SK-N-SH treated with all-trans-retinoic acid at 6 μM for 48 hours (cell line): ENCODE measurements at regions not wholly inside any gene's neighbourhood (a gene's known extent, or its start where the extent isn't known, plus 50 kb on each side); places are given as distances from the start of the nearest gene placed in this dataset.

Source experiments
- ATAC-seq: fragments of 200-7000 bp; cut with Tn5 transposase; 3 replicates; pipeline ENCODE4 v1.9.1; 2020; ENCODE audit warnings: mild to moderate bottlenecking, moderate library complexity
- ARNTL ChIP-seq: fragments of 450-650 bp; formaldehyde crosslinking; IDR thresholded peaks from 2 replicates; pipeline ENCODE4 v1.5.0; 2020; ENCODE audit warnings: low read depth, mild to moderate bottlenecking, moderate library complexity, borderline replicate concordance
- BACH2 ChIP-seq: fragments of 250-450 bp; sonication (Bioruptor Pico); IDR thresholded peaks from 2 replicates; pipeline ENCODE4 v1.9.0; 2021; ENCODE audit warnings: mild to moderate bottlenecking, borderline replicate concordance
- CREB5 ChIP-seq: fragments of 250-450 bp; sonication (Bioruptor Pico); IDR thresholded peaks from 2 replicates; pipeline ENCODE4 v1.5.1; 2020; ENCODE audit warnings: low read depth, mild to moderate bottlenecking, moderate library complexity
- CSDC2 ChIP-seq: fragments of 250-450 bp; sonication (Bioruptor Pico); IDR thresholded peaks from 2 replicates; pipeline ENCODE4 v1.5.0; 2020; ENCODE audit warnings: mild to moderate bottlenecking, moderate library complexity
- CSRNP3 ChIP-seq: fragments of 250-450 bp; sonication (Bioruptor Pico); IDR thresholded peaks from 2 replicates; pipeline ENCODE4 v1.5.1; 2021; ENCODE audit warnings: mild to moderate bottlenecking, moderate library complexity
- ESRRG ChIP-seq: fragments of 250-450 bp; sonication (Bioruptor Pico); IDR thresholded peaks from 2 replicates; pipeline ENCODE4 v1.6.1; 2021; ENCODE audit warnings: mild to moderate bottlenecking
- GLIS3 ChIP-seq: fragments of 250-450 bp; sonication (Bioruptor Pico); IDR thresholded peaks from 2 replicates; pipeline ENCODE4 v1.5.0; 2020; ENCODE audit warnings: mild to moderate bottlenecking, moderate library complexity
- ISL1 ChIP-seq: fragments of 250-450 bp; sonication (Bioruptor Pico); IDR thresholded peaks from 2 replicates; pipeline ENCODE4 v2.1.2; 2022; ENCODE audit warnings: mild to moderate bottlenecking, moderate library complexity
- OSR1 ChIP-seq: fragments of 250-450 bp; sonication (Bioruptor Pico); IDR thresholded peaks from 2 replicates; pipeline ENCODE4 v1.8.0; 2022; ENCODE audit warnings: moderate library complexity, mild to moderate bottlenecking, inconsistent platforms
- POU6F1 ChIP-seq: fragments of 250-450 bp; sonication (Bioruptor Pico); IDR thresholded peaks from 2 replicates; pipeline ENCODE4 v1.8.0; 2021; ENCODE audit warnings: low read depth, mild to moderate bottlenecking, moderate library complexity, borderline replicate concordance
- PPARA ChIP-seq: fragments of 250-450 bp; sonication (Bioruptor Pico); IDR thresholded peaks from 2 replicates; pipeline ENCODE4 v1.5.0; 2020; ENCODE audit warnings: mild to moderate bottlenecking, borderline replicate concordance
- RARB ChIP-seq: fragments of 250-450 bp; sonication (Bioruptor Pico); IDR thresholded peaks from 2 replicates; pipeline ENCODE4 v1.8.0; 2021; ENCODE audit warnings: mild to moderate bottlenecking, moderate library complexity
- SNAI2 ChIP-seq: fragments of 250-450 bp; sonication (Bioruptor Pico); IDR thresholded peaks from 2 replicates; pipeline ENCODE4 v1.5.0; 2020; ENCODE audit warnings: mild to moderate bottlenecking, moderate library complexity
- ZC3H10 ChIP-seq: fragments of 250-450 bp; sonication (Bioruptor Pico); IDR thresholded peaks from 2 replicates; pipeline ENCODE4 v1.5.1; 2021; ENCODE audit warnings: mild to moderate bottlenecking, moderate library complexity
- ZFP30 ChIP-seq: fragments of 450-650 bp; formaldehyde crosslinking; IDR thresholded peaks from 2 replicates; pipeline ENCODE4 v1.5.0; 2022; ENCODE audit warnings: mild to moderate bottlenecking, moderate library complexity
- ZNF565 ChIP-seq: fragments of 450-650 bp; formaldehyde crosslinking; conservative IDR thresholded peaks from 2 replicates; pipeline ENCODE4 v1.5.0; 2020; ENCODE audit warnings: low read depth, mild to moderate bottlenecking, moderate library complexity
- ZNF70 ChIP-seq: fragments of 450-650 bp; formaldehyde crosslinking; IDR thresholded peaks from 2 replicates; pipeline ENCODE4 v1.5.0; 2020; ENCODE audit warnings: mild to moderate bottlenecking, moderate library complexity
- ZNF8 ChIP-seq: fragments of 450-650 bp; formaldehyde crosslinking; IDR thresholded peaks from 2 replicates; pipeline ENCODE4 v1.5.0; 2020; ENCODE audit warnings: mild to moderate bottlenecking, moderate library complexity
- TF ChIP-seq, protein P1 (sequence below): fragments of 250-450 bp; sonication (Bioruptor Pico); IDR thresholded peaks from 2 replicates; pipeline ENCODE4 v1.5.0; 2020; ENCODE audit warnings: mild to moderate bottlenecking, moderate library complexity
- TF ChIP-seq, protein P2 (sequence below): fragments of 250-450 bp; sonication (Bioruptor Pico); IDR thresholded peaks from 2 replicates; pipeline ENCODE4 v1.8.0; 2020; ENCODE audit warnings: mild to moderate bottlenecking, moderate library complexity, borderline replicate concordance

DNA sequence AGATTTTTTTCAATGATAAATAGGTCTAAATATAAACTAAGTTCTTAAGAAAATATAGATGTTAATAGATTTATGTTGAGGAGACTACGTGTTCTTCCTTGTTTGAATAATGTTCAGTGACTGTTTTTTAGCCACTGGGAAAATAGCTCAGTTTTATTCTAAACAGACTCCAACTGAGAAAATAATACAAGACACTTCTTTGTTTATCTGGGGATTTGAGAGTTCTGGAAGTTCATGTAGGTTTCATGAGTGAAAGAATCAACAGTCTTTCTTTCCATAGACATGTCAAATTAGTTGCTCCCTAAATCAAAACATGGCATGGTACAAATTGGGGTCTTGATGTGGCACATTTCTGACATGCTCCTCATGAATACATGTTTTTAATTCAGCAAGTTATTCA, 177.7 kb downstream of the MREG start (continued):
- TF ChIP-seq CREB5 (CRISPR knock-in tag) (no peak), CSRNP3 (CRISPR knock-in tag) (no peak)
- TF ChIP-seq, all 23 proteins: peak for 0

DNA sequence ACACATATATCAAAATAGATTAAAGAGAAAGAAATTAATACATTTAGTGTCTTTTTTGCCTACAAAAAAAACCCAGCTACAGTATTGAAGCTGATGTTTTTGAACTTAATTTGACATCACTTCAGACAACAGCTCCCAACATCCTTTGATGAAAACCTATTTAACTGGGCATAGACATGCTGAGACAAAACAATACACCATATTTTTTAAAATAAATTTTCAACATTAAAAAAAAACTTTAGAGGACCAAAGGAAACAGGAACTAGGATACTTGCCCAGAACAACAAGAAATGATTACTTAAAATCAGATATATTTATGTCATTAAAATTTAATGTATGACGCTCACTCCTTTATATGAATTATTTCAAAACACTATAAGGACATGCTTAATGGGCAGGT, 178.1 kb downstream of the MREG start:
- no peak for ATAC-seq
- no peak for TF ChIP-seq ZNF70 (CRISPR knock-in tag)
- TF ChIP-seq BACH2 (CRISPR knock-in tag), result no peak
- TF ChIP-seq PPARA (CRISPR knock-in tag), result no peak
- no peak for TF ChIP-seq ISL1 (CRISPR knock-in tag)
- TF ChIP-seq, protein P1, sequence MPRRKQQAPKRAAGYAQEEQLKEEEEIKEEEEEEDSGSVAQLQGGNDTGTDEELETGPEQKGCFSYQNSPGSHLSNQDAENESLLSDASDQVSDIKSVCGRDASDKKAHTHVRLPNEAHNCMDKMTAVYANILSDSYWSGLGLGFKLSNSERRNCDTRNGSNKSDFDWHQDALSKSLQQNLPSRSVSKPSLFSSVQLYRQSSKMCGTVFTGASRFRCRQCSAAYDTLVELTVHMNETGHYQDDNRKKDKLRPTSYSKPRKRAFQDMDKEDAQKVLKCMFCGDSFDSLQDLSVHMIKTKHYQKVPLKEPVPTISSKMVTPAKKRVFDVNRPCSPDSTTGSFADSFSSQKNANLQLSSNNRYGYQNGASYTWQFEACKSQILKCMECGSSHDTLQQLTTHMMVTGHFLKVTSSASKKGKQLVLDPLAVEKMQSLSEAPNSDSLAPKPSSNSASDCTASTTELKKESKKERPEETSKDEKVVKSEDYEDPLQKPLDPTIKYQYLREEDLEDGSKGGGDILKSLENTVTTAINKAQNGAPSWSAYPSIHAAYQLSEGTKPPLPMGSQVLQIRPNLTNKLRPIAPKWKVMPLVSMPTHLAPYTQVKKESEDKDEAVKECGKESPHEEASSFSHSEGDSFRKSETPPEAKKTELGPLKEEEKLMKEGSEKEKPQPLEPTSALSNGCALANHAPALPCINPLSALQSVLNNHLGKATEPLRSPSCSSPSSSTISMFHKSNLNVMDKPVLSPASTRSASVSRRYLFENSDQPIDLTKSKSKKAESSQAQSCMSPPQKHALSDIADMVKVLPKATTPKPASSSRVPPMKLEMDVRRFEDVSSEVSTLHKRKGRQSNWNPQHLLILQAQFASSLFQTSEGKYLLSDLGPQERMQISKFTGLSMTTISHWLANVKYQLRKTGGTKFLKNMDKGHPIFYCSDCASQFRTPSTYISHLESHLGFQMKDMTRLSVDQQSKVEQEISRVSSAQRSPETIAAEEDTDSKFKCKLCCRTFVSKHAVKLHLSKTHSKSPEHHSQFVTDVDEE (CRISPR knock-in tag), result no peak
- no peak for TF ChIP-seq POU6F1
- TF ChIP-seq ESRRG (CRISPR knock-in tag), result no peak
- no peak for TF ChIP-seq ZC3H10 (CRISPR knock-in tag)
- TF ChIP-seq SNAI2 (CRISPR knock-in tag), result no peak
- TF ChIP-seq, protein P2, sequence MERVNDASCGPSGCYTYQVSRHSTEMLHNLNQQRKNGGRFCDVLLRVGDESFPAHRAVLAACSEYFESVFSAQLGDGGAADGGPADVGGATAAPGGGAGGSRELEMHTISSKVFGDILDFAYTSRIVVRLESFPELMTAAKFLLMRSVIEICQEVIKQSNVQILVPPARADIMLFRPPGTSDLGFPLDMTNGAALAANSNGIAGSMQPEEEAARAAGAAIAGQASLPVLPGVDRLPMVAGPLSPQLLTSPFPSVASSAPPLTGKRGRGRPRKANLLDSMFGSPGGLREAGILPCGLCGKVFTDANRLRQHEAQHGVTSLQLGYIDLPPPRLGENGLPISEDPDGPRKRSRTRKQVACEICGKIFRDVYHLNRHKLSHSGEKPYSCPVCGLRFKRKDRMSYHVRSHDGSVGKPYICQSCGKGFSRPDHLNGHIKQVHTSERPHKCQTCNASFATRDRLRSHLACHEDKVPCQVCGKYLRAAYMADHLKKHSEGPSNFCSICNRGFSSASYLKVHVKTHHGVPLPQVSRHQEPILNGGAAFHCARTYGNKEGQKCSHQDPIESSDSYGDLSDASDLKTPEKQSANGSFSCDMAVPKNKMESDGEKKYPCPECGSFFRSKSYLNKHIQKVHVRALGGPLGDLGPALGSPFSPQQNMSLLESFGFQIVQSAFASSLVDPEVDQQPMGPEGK (CRISPR knock-in tag), result no peak
- no peak for TF ChIP-seq CSDC2 (CRISPR knock-in tag)
- no peak for TF ChIP-seq ARNTL (CRISPR knock-in tag)
- no peak for TF ChIP-seq RARB
- TF ChIP-seq CSRNP3 (CRISPR knock-in tag), result no peak
- TF ChIP-seq GLIS3 (CRISPR knock-in tag), result no peak
- TF ChIP-seq ZFP30 (CRISPR knock-in tag), result no peak
- no peak for TF ChIP-seq ZNF8 (CRISPR knock-in tag)
- no peak for TF ChIP-seq ZNF565 (CRISPR knock-in tag)
- TF ChIP-seq CREB5 (CRISPR knock-in tag), result no peak
- no peak for TF ChIP-seq OSR1 (CRISPR knock-in tag)
